Endothelial cell (in vitro differentiated cells): ENCODE measurements at regions not wholly inside any gene's neighbourhood (a gene's known extent, or its start where the extent isn't known, plus 50 kb on each side); places are given as distances from the start of the nearest gene placed in this dataset.

ENCODE experiments used
- DNase-seq: peaks from one replicate; pipeline ENCODE4 v3.0.0; 2021; ENCODE audit warnings: low spot score
- H3K27ac Mint-ChIP-seq: one replicate; pipeline ENCODE4 v1.8.0; 2021; ENCODE audit warnings: mixed read lengths, inconsistent platforms; ENCODE audit not compliant: unreplicated experiment
- H3K27me3 Mint-ChIP-seq: one replicate; pipeline ENCODE4 v1.8.0; 2021; ENCODE audit warnings: mild to moderate bottlenecking, moderate library complexity, mixed read lengths, inconsistent platforms; ENCODE audit not compliant: unreplicated experiment
- H3K36me3 Mint-ChIP-seq: one replicate; pipeline ENCODE4 v1.8.0; 2021; ENCODE audit warnings: mild to moderate bottlenecking, low read depth, mixed read lengths, inconsistent platforms; ENCODE audit not compliant: unreplicated experiment
- H3K4me1 Mint-ChIP-seq: one replicate; pipeline ENCODE4 v1.8.0; 2021; ENCODE audit warnings: mild to moderate bottlenecking, mixed read lengths, inconsistent platforms; ENCODE audit not compliant: unreplicated experiment
- H3K4me3 Mint-ChIP-seq: one replicate; pipeline ENCODE4 v1.8.0; 2021; ENCODE audit warnings: mild to moderate bottlenecking, mixed read lengths, inconsistent platforms; ENCODE audit not compliant: unreplicated experiment
- H3K9me3 Mint-ChIP-seq: one replicate; pipeline ENCODE4 v1.8.0; 2021; ENCODE audit warnings: mixed read lengths, inconsistent platforms; ENCODE audit not compliant: unreplicated experiment
- CTCF ChIP-seq: fragments of 200-600 bp; sonication (generic); IDR thresholded peaks from one replicate; pipeline ENCODE4 v1.5.0; 2021; ENCODE audit warnings: antibody characterized with exemption; ENCODE audit not compliant: unreplicated experiment

GRCh38 chr2:83081826-83082690 is 1377.0 kb downstream of the SUCLG1 start:
- Mint-ChIP-seq H3K27ac (peak overlapping the region; percentile 95), H3K4me1 (peaks cover 21% of the 10 kb centered on the region)

GRCh38 chr2:83079007-83079406 is 1380.1 kb downstream of the SUCLG1 start:
- Mint-ChIP-seq H3K27ac (no peak overlapping the region), H3K36me3 (no peaks in the 10 kb centered on the region), H3K9me3 (no peaks in the 10 kb centered on the region), H3K4me3 (no peak overlapping the region), H3K4me1 (peaks cover 21% of the 10 kb centered on the region), H3K27me3 (no peaks in the 10 kb centered on the region)
- DNase-seq: no peak
- no peak for TF ChIP-seq CTCF

More at GRCh38 chr2:83081826-83082690, 1377.0 kb downstream of the SUCLG1 start:
- peak; percentile 15 for DNase-seq
- TF ChIP-seq CTCF: no peak
- Mint-ChIP-seq H3K27me3 (no peaks in the 10 kb centered on the region), H3K4me3 (no peak overlapping the region), H3K9me3 (no peaks in the 10 kb centered on the region), H3K36me3 (no peaks in the 10 kb centered on the region)

DNA sequence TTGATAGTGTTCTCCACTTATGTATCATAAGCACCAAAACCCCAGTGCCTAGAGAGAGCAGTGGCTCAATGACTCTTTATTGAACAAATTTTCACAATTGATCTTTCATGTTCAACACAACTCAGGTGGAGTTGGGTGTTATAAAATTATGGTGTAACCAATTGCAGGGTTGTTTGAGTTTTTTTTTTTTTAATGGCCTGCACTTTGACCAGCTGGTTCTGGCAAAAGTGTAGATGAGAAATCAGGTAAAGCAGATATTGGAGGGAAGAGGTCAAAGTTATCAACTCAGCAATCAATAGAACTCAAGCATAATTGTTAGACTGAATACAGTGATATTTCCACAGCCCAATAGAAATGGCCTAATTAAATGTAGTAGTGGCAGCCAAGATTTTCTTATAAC is 1386.3 kb downstream of the SUCLG1 start:
- Mint-ChIP-seq H3K4me1 (no peaks in the 10 kb centered on the region), H3K9me3 (no peaks in the 10 kb centered on the region), H3K36me3 (no peaks in the 10 kb centered on the region), H3K27ac (no peak overlapping the region), H3K27me3 (peaks cover 1% of the 10 kb centered on the region), H3K4me3 (no peak overlapping the region)
- no peak for DNase-seq
- TF ChIP-seq CTCF: no peak

DNA sequence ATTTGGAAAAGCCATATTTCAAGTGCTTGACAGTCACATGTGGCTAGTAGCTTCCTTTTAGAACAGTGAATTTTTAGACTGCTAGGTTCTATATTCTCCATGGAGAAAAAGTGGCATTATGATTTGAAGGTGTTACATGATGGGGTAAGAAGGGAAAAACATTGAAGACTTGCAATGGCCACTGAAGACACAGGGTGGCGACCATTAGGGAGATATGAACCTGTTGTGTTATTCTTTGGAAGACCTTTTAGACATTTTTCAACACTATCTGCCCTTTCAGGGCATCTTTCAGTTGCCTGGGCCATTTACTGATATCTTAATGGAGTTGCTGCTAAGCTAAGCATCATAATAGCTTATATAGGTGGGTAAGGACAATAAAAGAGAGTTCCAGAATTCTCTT is 1387.2 kb downstream of the SUCLG1 start:
- Mint-ChIP-seq H3K36me3 (no peaks in the 10 kb centered on the region), H3K4me1 (no peaks in the 10 kb centered on the region), H3K27ac (no peak overlapping the region), H3K27me3 (peaks cover 1% of the 10 kb centered on the region), H3K4me3 (no peak overlapping the region), H3K9me3 (no peaks in the 10 kb centered on the region)
- no peak for DNase-seq
- no peak for TF ChIP-seq CTCF

DNA sequence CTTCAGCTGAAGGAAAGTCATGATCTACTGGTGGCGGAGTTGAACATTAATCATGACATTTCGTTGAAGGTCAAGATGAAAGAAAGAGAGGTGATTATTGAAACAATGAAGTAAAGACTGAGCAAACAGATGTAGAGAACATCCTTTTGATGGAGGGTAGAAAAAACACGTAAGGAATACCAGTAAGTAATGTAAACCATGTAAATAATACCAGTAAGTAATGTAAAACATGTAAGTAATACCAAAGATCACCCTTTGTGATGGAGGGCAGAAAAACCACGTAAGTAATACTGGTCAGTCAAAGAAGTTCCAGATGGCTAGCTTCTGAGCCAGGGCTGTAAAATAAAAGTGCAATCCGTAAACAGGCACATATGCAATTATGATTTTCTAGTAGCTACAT is 1387.7 kb downstream of the SUCLG1 start:
- H3K27ac Mint-ChIP-seq: no peak overlapping the region
- DNase-seq: no peak
- TF ChIP-seq CTCF: no peak
- no peak overlapping the region for H3K4me3 Mint-ChIP-seq
- peaks cover 1% of the 10 kb centered on the region for H3K27me3 Mint-ChIP-seq
- no peaks in the 10 kb centered on the region for H3K36me3 Mint-ChIP-seq
- H3K9me3 Mint-ChIP-seq: no peaks in the 10 kb centered on the region
- H3K4me1 Mint-ChIP-seq: no peaks in the 10 kb centered on the region
